NOMO-1 treated with dmso at 0.1 percent for 144 hours (cell line): ENCODE measurements at regions not wholly inside any gene's neighbourhood (a gene's known extent, or its start where the extent isn't known, plus 50 kb on each side); places are given as distances from the start of the nearest gene placed in this dataset.
"Not testable (repeated sequence)": the region's sequence is repeated elsewhere in the genome, so short reads cannot be mapped to it uniquely, and the experiment has no call there.

Experiments used
- DNase-seq: peaks from one replicate; lab custom pipeline; 2025; ENCODE audit not compliant: unreplicated experiment; lab: John Stamatoyannopoulos, UW

DNA sequence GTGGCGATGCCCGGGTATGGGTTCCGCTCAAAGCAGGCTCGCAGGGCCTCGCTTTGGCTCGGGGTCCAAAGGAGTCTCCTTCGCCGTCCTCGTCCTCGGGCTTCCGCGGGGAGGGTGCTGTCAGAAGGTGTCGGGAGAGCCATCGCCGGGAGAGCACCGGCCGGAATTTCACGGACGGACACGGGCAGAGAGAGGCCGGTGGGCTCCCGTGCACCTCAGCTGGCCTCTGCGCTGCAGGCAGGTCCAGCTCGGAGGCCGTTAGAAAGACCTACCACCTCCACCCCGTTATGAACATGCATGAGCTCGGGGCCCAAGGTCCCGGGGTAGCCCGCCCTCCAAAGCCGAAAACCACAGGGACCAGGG lies 1846.0 kb upstream of the DEFB115 start:
- not testable (repeated sequence) for DNase-seq

DNA sequence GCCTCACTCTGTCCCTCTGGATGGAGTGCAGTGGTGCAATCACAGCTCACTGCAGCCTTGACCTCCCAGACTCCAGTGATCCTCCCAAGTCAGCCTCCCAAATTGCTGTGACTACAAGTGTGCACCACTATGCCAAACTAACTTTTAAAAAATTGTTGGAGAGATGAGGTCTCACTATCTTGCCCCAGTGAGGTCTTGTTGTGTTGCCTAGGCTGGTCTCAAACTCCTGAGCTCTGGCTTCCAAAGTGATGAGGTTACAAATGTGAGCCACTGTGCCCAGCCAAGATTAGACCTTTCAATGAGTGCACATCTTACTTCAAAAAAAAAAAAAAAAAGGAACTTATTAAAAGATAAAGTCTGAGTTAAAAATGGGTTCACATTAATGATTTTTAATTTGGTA lies 1838.1 kb upstream of the DEFB115 start:
- no peak for DNase-seq

DNA sequence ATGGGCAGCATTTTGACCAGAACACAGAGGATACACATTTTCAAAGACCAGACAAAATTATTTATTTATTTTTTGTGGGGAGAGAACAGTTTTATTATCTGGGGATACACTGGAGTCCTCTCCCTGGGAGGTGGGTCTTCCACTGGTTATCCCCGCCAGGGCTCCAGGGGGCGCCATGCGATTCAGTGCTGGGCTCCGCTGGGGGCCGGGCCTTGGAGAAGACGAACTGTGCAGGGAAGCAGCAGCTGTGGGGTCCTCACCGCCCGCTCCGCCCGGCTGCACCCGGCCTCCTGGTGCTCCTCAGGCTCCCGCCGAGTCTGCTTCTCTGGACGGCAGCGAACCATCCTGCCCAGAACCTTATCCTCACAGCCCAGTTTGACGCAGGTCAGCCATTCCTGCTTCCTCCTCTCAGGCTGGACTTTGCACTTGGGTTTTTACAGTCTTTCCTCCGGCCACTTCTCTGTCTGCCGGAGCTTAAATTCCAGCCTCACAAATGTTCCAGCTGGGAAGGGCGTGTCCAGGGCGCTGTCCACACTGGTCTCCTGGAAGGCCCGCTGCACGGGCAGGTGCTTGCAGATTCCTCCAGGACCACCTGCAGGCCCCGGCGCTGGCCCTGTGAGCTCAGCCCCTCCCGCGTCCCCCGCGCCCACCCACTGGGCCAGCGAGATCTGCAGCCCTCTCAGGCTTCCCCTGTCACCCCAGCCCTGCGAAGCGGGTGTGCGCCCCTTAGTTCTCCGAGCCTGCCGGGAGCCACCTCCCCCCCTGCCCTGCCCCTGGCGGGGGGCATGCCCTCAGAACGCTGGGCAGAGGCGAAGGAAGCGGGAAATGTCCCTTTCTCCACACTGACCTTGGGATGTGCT lies 1830.0 kb upstream of the DEFB115 start:
- no peak for DNase-seq

DNA sequence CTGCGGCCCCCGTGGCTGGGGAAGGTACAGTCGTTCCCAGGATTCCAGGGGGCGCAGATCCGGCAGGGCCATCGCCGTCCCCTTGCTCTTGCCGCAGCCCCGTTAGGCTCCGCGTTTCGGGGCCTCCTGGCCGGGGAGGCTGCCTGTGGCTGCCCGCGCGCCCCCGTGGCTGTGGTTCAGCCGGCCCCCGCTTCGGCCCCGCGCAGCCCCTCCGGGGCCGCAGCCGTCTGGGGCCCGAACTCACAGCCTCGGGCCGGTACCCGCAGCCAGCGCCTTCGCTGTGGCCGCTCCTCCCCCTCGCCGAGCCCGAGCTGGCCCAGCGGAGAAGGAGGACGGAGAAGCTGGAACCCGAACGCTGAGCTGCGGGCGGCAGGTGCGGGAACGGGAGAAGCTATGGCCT lies 1826.9 kb upstream of the DEFB115 start:
- no peak for DNase-seq

DNA sequence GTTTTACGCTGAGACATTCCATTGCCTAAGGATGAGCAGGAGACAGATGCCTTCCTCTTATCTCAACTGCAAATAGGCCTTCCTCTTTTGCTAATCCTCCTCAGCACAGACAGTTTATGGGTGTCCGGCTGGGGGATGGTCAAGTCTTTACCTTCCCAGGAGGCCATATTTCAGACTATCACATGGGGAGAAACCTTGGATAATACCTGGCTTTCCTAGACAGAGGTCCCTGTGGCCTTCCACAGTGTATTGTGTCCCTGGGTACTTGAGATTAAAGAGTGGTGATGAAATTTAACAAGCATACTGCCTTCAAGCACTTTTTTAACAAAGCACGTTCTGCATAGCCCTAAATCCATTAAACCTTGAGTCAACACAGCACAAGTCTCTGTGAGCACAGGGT lies 1816.7 kb upstream of the DEFB115 start:
- not testable (repeated sequence) for DNase-seq

DNA sequence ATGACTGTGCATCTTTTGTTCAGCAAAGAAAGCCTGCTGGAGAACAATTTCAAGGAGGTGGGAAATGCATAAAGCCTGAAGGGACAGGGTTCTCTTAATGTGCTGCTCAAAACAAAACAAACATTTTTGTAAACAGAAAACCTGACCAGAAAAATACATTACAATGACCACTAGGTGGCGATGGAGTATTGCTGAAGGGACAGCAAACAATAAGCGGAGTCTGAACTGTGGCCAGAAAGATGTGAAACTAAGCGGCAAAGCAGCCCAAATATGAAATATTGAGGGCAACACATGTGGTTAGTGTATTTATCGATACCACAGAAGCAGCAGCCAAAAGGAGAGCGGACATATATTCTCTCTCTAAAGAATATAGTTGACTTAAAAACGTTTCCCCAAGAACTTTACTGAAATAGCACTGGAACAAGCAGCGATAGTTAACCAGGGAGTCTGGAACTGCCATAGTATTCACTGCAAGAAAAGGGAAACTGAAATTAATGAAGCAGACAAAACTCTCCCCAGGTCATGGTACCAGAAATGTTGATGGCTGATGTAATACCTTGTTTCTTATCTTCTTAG lies 1814.2 kb upstream of the DEFB115 start:
- peak; percentile 5 for DNase-seq

DNA sequence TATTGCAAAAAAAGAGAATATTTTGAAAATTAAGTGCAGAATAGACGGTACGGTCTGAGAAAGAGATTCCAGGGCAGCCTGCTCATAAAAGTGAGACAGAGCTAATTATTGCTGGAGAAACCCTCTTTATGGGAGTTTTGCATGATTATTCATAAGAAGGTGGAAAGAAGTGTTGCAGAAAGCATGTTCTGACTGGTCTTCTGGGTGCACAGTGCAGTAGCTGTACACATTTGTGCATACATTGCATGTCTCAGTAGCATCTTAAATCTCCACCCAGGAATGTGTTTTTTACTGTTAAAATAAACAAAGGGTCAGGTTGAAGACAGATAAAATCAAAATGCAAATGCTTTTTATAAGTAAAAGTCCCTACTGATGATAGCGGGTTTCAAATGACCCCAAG lies 1813.6 kb upstream of the DEFB115 start:
- DNase-seq: no peak

DNA sequence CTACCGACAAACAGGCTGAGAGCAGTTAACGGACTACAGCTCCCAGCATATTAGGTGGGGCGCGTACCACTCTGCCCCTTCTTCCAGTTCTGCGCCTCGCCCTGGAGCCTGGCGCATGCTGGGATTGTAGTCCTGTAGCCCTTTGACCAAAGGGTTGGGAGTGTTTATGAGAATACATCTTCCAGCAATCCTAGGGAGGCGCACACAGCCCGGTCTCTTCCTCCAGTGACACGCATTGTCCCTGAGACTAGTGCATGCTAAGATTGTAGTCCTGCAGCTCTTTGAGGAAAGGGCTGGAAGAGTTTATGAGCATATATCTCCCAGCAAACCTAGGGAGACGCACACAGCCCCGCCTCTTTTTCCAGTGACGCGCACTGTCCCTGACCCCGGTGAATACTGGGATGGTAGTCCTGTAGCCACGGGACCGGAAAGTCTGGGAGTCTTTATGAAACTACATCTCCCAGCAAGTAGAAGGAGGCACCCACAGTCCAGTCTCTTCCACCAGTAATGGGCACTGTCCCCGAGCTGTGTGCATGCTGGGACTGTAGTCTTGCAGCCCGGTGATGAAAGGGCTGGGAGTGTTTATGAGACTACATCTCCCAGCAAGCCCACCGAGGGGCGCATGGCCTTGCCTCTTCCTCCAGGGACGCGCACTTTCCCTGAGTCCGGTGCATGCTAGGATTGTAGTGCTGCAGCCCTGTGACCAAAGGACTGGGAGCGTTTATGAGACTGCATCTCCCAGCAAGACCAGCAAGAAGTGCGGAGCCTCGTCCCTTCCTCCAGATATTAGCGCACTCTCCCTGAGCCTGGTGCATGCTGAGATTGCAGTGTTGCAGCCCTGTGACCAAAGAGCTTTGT lies 1812.2 kb upstream of the DEFB115 start:
- not testable (repeated sequence) for DNase-seq

DNA sequence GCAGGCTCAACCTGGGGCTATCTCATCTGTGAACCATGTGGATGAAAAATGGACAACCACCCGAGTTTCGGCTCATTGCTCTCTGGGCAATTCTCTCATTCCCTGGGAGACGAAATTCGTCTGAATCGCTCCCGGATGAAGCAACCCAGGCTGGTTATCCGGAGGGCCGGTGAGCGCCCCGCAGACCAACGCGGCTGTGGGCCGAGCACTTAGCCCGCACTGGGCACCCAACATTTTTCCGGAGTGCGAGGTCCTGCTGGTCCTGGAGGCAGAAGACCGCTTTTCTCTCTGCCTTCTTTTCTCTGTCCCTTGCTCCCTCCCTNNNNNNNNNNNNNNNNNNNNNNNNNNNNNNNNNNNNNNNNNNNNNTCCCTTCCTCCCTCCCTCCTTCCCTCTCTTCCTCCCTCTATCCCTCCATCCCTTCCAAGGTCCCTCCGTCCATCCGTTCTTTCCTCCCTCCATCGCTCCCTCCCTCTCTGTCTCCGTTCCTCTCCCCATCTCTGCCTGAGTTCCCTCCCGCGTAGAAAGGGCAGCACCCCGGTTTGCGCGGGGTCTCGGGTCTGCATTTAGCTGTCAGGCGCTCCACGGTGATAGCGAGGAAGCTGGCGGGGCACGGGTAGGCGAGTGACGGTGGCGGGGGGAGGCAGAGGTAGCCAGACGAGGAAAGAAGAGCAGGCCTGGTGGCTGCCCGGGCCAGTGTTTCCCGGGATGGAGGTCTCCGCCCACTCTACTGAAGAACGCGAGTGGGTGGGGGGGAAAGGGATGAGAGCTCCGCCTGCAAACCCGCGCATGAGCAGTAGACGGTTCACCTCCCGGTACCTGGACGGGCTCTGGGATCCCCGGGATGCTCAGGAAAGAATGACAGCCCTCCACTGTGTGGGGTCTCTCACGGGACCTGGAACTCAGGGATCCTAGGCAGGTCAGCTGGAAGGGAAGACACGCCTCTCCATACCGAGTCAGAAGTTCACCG lies 1809.7 kb upstream of the DEFB115 start:
- not testable (repeated sequence) for DNase-seq

DNA sequence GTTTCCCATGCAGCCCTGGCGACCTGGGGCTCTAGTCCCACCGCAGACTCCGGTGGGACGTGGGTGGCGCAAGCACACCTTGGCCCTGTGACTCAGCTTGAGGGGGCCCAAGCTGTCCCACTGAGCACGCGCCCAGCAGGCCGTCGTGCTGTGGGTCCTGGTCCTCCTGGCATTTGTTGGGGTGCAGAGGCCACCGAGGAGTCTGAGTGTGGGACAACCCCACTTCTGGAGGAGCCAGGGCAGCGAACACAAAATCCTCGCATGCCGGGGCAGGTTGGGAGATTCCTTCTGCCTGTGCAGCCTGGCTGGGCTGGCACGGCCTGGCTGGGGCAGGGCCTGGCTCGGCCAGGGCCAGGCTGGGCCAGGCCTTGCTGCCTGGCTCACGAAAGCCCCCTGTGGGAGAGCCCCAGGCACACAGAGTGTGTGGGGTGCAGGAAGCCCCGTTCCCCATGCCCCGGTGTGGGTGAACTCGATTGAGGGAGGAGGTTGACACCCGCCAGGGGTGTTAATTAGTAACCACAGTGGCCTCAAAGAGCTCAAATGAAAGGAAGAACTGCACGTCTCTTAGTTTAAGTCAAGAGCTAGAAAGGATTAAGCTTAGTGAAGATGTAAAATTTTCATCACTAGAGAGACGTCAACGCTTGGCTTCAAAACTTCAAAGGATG lies 1808.5 kb upstream of the DEFB115 start:
- DNase-seq: no peak

DNA sequence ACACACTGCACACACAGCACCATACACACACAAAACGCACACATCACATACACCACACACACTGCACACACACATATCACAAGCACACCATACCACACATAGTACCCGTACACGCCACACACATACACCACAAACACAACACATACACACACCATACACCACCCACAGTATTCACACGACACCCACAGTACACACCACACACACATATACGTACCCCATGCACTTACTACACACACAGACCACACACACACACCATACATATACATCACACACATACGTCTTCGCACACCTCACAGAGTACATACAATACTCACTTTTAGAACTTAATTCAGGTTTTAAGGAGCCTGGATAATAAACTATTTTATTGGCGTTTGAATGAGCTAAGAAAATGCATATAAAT lies 1805.3 kb upstream of the DEFB115 start:
- no peak for DNase-seq

DNA sequence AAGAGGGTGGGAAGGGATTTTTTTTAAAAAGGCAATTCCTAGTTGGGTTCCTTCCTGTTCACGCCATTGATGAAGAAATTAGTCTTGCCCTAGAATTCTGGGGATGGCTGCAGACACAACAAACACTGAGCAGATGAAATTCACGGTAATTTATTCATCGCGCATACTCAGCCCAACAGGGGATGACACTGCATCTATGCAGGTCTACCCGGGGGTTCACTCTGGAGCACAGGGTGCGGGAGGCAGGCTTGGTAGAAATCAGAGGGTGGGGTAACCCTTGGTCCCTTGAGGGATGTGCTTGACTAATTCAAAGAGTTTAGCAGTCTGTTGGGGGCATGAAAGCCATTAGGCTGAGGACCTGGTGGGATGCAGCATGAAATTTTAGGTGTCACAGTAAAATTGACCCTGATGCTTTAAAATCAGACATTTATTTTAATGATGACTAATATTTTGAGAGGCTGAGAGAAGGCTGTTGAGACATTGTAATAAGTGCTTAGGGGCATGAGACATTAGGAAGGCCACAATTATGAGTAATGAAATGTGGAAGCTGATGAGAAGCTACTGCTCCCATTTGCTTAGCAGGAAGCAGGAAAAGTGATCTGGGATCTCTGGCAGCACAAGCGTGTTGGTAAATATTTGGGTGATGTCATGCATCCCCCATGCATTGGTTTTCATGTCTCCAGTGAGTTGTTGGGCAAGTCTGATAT lies 1800.3 kb upstream of the DEFB115 start:
- DNase-seq: not testable (repeated sequence)

DNA sequence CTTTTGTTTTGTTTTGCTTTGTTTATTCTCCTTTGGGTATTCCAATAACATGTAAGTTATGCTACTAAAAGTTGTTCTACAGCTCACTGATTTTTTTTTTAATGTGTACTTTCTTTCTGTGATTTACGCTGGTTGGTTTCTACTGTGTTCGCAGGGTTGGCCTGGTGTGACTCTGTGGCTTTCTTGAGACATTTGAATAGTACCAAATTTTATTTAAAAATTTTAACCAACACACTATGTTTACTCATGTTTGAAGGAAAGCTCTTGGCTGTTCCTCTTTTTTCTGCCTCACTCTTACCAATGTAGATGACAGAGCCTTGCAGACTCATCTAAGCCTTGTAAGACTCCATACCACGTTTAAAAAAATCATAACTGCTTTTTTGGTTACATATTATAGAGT lies 1784.9 kb upstream of the DEFB115 start:
- DNase-seq: no peak

DNA sequence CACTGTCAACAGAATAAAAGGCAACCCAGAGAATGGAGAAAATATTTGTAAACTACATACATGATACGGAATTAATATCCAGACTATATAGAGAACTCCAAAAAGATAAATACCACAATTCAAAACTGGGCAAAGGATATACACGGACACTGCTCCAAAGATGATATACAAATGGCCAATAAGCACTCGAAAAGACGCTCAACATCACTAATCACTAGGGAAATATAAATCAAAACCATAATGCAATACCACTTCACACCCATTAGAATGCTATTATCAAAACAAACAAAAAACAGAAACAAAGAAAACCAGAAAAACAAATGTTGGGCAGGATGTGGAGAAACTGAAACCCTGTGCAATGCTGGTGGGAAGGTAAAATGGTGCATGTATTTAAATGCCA lies 1764.6 kb upstream of the DEFB115 start:
- not testable (repeated sequence) for DNase-seq

DNA sequence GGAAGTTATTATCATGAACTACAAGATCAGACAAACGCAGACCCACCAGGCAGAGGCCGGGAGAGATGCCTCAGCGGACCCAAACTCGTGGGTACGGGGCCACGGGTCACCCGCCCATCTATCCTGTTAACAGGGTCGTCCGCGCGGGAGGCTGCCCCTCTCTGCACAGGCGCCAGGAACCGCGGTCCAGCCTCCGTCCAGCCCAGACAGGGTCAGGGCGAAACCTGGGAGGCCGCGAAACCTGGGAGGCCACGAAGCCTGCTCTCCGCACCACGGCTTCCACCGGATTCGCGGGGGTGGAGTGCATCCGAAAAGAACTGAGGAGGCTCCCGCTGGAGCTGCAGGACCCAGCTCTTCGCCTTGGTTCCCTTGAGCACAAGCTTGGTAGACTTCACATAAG lies 1760.7 kb upstream of the DEFB115 start:
- DNase-seq: not testable (repeated sequence)

DNA sequence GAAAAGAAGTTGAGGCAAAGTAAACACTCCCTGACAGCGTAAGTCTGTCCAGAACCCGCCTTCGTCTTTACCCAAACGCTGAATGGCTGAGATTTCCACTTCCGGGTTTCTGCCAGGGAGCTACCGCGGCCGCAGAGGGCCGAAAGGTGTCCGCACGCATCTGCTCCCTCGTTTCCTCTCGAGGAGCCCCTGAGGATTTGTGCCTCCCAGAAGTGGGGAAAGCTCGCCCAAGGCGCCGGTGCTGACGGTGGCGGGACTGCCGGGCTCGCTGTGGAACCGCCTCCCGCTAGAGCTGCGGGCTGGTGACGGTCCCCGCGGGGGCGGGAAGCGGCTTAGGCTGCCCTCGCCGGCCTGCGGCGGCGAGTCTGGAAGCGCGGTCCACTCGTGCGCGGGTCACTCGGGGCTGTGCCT lies 1760.2 kb upstream of the DEFB115 start:
- DNase-seq: no peak

DNA sequence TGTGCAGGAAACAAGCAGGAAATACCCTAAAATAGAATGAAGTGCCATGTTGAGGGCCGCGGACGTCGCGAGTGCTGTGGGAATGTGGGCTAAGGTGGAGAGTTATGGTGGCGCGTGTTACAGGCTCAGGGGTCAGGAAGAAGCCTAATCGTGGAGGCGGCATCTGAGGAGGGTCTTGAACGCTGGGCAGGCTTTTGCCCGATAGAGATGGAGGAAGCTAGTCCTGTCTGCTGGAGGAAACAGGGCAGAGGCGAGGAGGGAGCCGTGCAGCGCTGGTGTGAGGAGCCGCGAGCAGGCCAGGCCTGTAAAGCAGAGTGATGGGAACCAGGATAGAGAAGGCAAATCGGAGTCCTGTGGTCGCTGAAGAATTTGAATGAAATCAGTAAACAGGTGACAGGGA lies 1759.8 kb upstream of the DEFB115 start:
- not testable (repeated sequence) for DNase-seq

DNA sequence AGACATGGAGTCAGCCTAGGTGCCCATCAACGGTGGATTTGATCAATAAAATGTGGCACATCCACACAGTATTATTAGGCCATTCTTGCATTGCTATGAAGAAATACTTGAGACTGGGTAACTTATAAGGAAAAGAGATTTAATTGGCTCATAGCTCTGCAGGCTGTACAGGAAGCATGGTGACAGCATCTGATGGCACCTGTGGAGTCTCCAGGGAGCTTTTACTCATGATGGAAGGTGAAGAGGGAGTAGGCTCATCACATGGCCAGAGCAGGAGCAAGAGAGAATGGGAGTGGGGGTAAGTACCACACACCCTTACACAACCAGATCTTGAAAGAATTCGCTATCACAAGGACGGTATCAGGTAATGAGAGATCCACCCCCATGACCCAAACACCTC lies 1756.7 kb upstream of the DEFB115 start:
- not testable (repeated sequence) for DNase-seq

DNA sequence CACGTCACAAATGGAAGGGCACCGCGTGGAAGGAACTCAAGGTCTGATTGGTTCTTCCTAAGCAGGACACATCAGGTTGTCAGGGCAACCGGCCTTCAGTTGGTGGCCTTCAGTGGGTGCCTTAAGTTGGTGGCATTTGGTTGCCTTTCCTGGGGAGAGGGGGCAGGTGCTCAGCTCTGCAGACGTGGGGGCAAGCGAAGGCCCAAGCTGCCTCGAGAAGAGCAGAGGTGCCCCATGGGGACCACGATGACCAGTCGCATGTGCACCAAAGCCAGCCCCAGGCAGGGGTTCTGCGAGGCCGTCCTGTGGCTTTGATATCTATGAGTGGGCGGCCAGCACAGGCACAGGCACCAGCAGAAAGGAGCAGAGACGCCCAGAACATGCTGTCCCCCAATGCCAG lies 1742.8 kb upstream of the DEFB115 start:
- DNase-seq: not testable (repeated sequence)
